Right lobe of liver (tissue), 4 donors: ENCODE measurements at regions not wholly inside any gene's neighbourhood (a gene's known extent, or its start where the extent isn't known, plus 50 kb on each side); places are given as distances from the start of the nearest gene placed in this dataset.

Experiments used
- CTCF ChIP-seq, 4 donors: fragments of 200-600 bp in 3 of 4; fragments of 450-650 bp in 1 of 4; IDR thresholded peaks; one replicate each; pipeline versions ENCODE4 v1.5.1 to v1.8.0; 2016 to 2022; ENCODE audit warnings: antibody characterized with exemption in 4 of 4, mild to moderate bottlenecking in 2 of 4
- POLR2A ChIP-seq: fragments of 450-650 bp; IDR thresholded peaks from one replicate; pipeline ENCODE4 v1.6.1; 2017; ENCODE audit warnings: antibody characterized with exemption, mild to moderate bottlenecking
- donor health status: DM: no; HTN: no; CAD: no.
- donor health status: DM: no; HTN: no; CAD: no.
- donor health status: DM: no; HTN: yes; CAD: no.

- TF ChIP-seq POLR2A (no peak), CTCF (IDR thresholded peaks at IDR 0.05) (no peak)
Measured at GRCh38 chr4:96406742-96407141, 566.8 kb downstream of the PDHA2 start.
